GF-D8 (cell line): ENCODE measurements at regions not wholly inside any gene's neighbourhood (a gene's known extent, or its start where the extent isn't known, plus 50 kb on each side); places are given as distances from the start of the nearest gene placed in this dataset.

Experiments used
- DNase-seq: peaks from one replicate; lab custom pipeline; 2025; lab: John Stamatoyannopoulos, UW

GRCh38 chr21:16072737-16073136 lies 343.0 kb downstream of the USP25 start:
- DNase-seq = no peak

- DNase-seq = no peak
These were observed 343.8 kb downstream of the USP25 start for GRCh38 chr21:16073586-16073985.

GRCh38 chr21:16074950-16075489 lies 345.2 kb downstream of the USP25 start:
- DNase-seq = no peak

- DNase-seq = no peak
These were observed 346.0 kb downstream of the USP25 start for GRCh38 chr21:16075649-16076282.

- DNase-seq = no peak
These were observed 346.7 kb downstream of the USP25 start for GRCh38 chr21:16076465-16076864.

- no peak for DNase-seq
These were observed 348.6 kb downstream of the USP25 start for GRCh38 chr21:16078382-16078781.

- no peak for DNase-seq
These were observed 350.0 kb downstream of the USP25 start for GRCh38 chr21:16079830-16080229.

GRCh38 chr21:16081304-16081703 lies 351.5 kb downstream of the USP25 start:
- DNase-seq = no peak

- peak; percentile 9 for DNase-seq
These were observed 352.4 kb downstream of the USP25 start for GRCh38 chr21:16082038-16082816.

- DNase-seq = no peak
These were observed 355.1 kb downstream of the USP25 start for GRCh38 chr21:16084776-16085364.

- no peak for DNase-seq
These were observed 355.6 kb downstream of the USP25 start for GRCh38 chr21:16085421-16085820.

- DNase-seq = no peak
These were observed 356.3 kb downstream of the USP25 start for GRCh38 chr21:16086121-16086520.

- DNase-seq = no peak
These were observed 357.2 kb downstream of the USP25 start for GRCh38 chr21:16086936-16087335.

- DNase-seq = no peak
These were observed 357.7 kb downstream of the USP25 start for GRCh38 chr21:16087523-16087922.

- DNase-seq = no peak
These were observed 358.3 kb downstream of the USP25 start for GRCh38 chr21:16088056-16088455.

GRCh38 chr21:16095005-16095404 lies 365.2 kb downstream of the USP25 start:
- DNase-seq = no peak

- no peak for DNase-seq
These were observed 367.2 kb downstream of the USP25 start for GRCh38 chr21:16096988-16097387.

- no peak for DNase-seq
These were observed 372.3 kb downstream of the USP25 start for GRCh38 chr21:16102113-16102512.

GRCh38 chr21:16108561-16109075 lies 378.8 kb downstream of the USP25 start:
- no peak for DNase-seq

- no peak for DNase-seq
These were observed 383.4 kb downstream of the USP25 start for GRCh38 chr21:16113052-16113715.

GRCh38 chr21:16115461-16115860 lies 385.7 kb downstream of the USP25 start:
- DNase-seq = no peak

- no peak for DNase-seq
These were observed 386.3 kb downstream of the USP25 start for GRCh38 chr21:16116069-16116468.
